Panc1 (cell line): ENCODE measurements at regions not wholly inside any gene's neighbourhood (a gene's known extent, or its start where the extent isn't known, plus 50 kb on each side); places are given as distances from the start of the nearest gene placed in this dataset.

ENCODE experiments used
- ATAC-seq: fragments of 200-7000 bp; cut with Tn5 transposase; 2 replicates; pipeline ENCODE4 v1.9.1; 2020; ENCODE audit warnings: mild to moderate bottlenecking, moderate library complexity
- BruUV-seq: library from RNA; stranded (reverse); fragments of 400-500 nt; replicated peaks from 2 replicates; lab custom pipeline; 2021; lab: Mats Ljungman, UMichigan
- CTCF ChIA-PET: fragments of 300-600 bp; sonication (Branson Sonifier 250); formaldehyde crosslinking; loops from one replicate; lab custom pipeline; 2022; ENCODE audit warnings: antibody characterized with exemption; lab: Charles Lee
- POLR2A ChIA-PET: fragments of 300-600 bp; sonication (Branson Sonifier 250); formaldehyde crosslinking; loops from one replicate; lab custom pipeline; 2022; ENCODE audit warnings: antibody characterized with exemption; lab: Charles Lee
- DNase-seq: peaks from one replicate; pipeline ENCODE4 v3.0.0-alpha.2; 2010; ENCODE audit warnings: low read depth, low spot score
- H3K27ac ChIP-seq: 2 replicates; pipeline ENCODE4 v1.5.1; 2011; ENCODE audit warnings: mild to moderate bottlenecking, low read length, inconsistent platforms
- H3K27me3 ChIP-seq: fragments of 200-500 bp; sonication (Bioruptor generic); 2 replicates; pipeline ENCODE4 v1.6.0; 2014; ENCODE audit warnings: low read length, inconsistent platforms; ENCODE audit not compliant: control insufficient read depth, insufficient read depth
- H3K36me3 ChIP-seq: fragments of 200-500 bp; sonication (Bioruptor generic); 2 replicates; pipeline ENCODE4 v1.5.1; 2014; ENCODE audit warnings: inconsistent platforms, mild to moderate bottlenecking, low read length, moderate library complexity; ENCODE audit not compliant: control insufficient read depth, insufficient read depth
- H3K4me1 ChIP-seq: 2 replicates; pipeline ENCODE4 v1.5.1; 2011; ENCODE audit warnings: inconsistent platforms, mild to moderate bottlenecking, low read length, moderate library complexity; ENCODE audit not compliant: control insufficient read depth, insufficient read depth
- H3K4me3 ChIP-seq, 2 experiments: 2 replicates each; pipeline ENCODE4 v1.5.1; 2011 to 2012; ENCODE audit warnings: low read depth in 2 of 2, low read length in 2 of 2, mild to moderate bottlenecking in 2 of 2, inconsistent platforms in 1 of 2, moderate library complexity in 1 of 2
- H3K9me3 ChIP-seq: fragments of 200-500 bp; sonication (Bioruptor generic); 2 replicates; pipeline ENCODE4 v1.5.1; 2014; ENCODE audit warnings: low read depth, mild to moderate bottlenecking, inconsistent platforms, low read length, moderate library complexity; ENCODE audit not compliant: control insufficient read depth, insufficient read depth
- POLR2AphosphoS5 ChIP-seq: IDR thresholded peaks from 2 replicates; pipeline ENCODE4 v1.6.1; 2012; ENCODE audit warnings: mild to moderate bottlenecking, low read depth, low read length, moderate library complexity
- SIN3A ChIP-seq: IDR thresholded peaks from 2 replicates; pipeline ENCODE4 v1.6.1; 2012; ENCODE audit warnings: low read depth, mild to moderate bottlenecking, low read length, moderate library complexity, borderline replicate concordance; ENCODE audit not compliant: insufficient read depth
- TCF7L2 ChIP-seq: IDR thresholded peaks from 2 replicates; pipeline ENCODE4 v1.6.1; 2011; ENCODE audit warnings: mild to moderate bottlenecking, low read depth, low read length, inconsistent platforms
- in situ Hi-C: cut with HindIII; loops from 2 replicates; pipeline ENCODE4 v1.10.0; 2016; ENCODE audit warnings: low sequenced_read_pairs, low pct_unique_long_range_greater_than_20kb
- intact Hi-C: fragments of 100-400 bp; cut with micrococcal nuclease; formaldehyde crosslinking; loops from one replicate; pipeline ENCODE4 v1.10.0; 2022; ENCODE audit not compliant: unreplicated experiment
- TF ChIP-seq, protein P1 (sequence below): fragments of 450-650 bp; IDR thresholded peaks from 2 replicates; pipeline ENCODE4 v1.5.1; 2017; ENCODE audit warnings: mild to moderate bottlenecking
- TF ChIP-seq, protein P2 (sequence below), 2 experiments: IDR thresholded peaks; 2 replicates each; pipeline ENCODE4 v1.6.1; 2011 to 2012; ENCODE audit warnings: low read depth in 2 of 2, control low read depth in 1 of 2, low read length in 1 of 2, mild to moderate bottlenecking in 1 of 2, moderate library complexity in 1 of 2; ENCODE audit not compliant: insufficient read depth in 1 of 2

DNA sequence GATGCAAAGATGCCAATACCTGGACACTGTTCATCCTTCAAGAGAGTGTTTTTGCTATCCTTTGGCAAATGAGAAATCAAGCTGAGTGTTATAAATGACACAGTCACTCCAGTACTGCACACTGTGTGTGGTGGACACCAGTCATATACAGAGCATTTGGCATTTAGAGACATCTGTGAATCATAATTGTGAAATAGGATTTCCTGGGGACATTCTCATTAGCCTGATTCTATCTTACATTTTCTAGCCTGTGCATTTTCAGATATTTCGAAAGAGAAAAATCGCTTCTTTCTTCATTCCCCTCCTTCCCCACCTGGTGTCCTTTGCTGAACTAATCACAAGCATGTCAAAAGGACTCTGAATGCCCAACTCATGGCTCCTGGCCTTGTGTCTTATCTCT is 781.0 kb upstream of the ARGLU1 start:
- intact Hi-C loops (no loop called here), in situ Hi-C loops (no loop called here)
- BruUV-seq = no TSS peak
- ATAC-seq (no peak), DNase-seq (no peak)
- no peaks in the 10 kb centered on the region for H3K9me3 ChIP-seq
- TF ChIP-seq, protein P1, sequence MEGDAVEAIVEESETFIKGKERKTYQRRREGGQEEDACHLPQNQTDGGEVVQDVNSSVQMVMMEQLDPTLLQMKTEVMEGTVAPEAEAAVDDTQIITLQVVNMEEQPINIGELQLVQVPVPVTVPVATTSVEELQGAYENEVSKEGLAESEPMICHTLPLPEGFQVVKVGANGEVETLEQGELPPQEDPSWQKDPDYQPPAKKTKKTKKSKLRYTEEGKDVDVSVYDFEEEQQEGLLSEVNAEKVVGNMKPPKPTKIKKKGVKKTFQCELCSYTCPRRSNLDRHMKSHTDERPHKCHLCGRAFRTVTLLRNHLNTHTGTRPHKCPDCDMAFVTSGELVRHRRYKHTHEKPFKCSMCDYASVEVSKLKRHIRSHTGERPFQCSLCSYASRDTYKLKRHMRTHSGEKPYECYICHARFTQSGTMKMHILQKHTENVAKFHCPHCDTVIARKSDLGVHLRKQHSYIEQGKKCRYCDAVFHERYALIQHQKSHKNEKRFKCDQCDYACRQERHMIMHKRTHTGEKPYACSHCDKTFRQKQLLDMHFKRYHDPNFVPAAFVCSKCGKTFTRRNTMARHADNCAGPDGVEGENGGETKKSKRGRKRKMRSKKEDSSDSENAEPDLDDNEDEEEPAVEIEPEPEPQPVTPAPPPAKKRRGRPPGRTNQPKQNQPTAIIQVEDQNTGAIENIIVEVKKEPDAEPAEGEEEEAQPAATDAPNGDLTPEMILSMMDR = no peak
- TF ChIP-seq POLR2AphosphoS5 (no peak), TCF7L2 (no peak), SIN3A (no peak)
- TF ChIP-seq, protein P2, sequence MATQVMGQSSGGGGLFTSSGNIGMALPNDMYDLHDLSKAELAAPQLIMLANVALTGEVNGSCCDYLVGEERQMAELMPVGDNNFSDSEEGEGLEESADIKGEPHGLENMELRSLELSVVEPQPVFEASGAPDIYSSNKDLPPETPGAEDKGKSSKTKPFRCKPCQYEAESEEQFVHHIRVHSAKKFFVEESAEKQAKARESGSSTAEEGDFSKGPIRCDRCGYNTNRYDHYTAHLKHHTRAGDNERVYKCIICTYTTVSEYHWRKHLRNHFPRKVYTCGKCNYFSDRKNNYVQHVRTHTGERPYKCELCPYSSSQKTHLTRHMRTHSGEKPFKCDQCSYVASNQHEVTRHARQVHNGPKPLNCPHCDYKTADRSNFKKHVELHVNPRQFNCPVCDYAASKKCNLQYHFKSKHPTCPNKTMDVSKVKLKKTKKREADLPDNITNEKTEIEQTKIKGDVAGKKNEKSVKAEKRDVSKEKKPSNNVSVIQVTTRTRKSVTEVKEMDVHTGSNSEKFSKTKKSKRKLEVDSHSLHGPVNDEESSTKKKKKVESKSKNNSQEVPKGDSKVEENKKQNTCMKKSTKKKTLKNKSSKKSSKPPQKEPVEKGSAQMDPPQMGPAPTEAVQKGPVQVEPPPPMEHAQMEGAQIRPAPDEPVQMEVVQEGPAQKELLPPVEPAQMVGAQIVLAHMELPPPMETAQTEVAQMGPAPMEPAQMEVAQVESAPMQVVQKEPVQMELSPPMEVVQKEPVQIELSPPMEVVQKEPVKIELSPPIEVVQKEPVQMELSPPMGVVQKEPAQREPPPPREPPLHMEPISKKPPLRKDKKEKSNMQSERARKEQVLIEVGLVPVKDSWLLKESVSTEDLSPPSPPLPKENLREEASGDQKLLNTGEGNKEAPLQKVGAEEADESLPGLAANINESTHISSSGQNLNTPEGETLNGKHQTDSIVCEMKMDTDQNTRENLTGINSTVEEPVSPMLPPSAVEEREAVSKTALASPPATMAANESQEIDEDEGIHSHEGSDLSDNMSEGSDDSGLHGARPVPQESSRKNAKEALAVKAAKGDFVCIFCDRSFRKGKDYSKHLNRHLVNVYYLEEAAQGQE (IDR thresholded peaks at IDR 0.05; ENCODE audit: insufficient read depth in 1 of 2, low read depth in 2 of 2, low read length in 1 of 2) = no peak
- H3K4me3 ChIP-seq = no peak overlapping the region
- H3K27ac ChIP-seq = no peak overlapping the region
- ChIA-PET POLR2A (no interaction called here), CTCF (no interaction called here)
- no peaks in the 10 kb centered on the region for H3K36me3 ChIP-seq
- no peaks in the 10 kb centered on the region for H3K4me1 ChIP-seq
- H3K27me3 ChIP-seq = no peaks in the 10 kb centered on the region

DNA sequence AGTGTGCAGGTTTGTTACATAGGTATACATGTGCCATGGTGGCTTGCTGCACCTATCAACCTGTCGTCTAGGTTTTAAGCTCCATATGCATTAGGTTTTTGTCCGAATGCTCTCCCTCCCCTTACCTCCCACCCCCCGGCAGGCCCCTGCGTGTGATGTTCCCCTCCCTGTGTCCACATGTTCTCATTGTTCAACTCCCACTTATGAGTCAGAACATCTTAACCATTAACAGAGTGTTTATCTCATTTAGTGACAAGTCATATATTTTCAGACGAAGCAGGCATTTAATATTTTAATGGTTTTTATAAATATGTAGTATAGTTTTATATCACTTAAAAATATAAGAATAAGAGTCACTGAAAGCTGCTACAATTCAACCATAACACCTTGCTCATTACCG is 780.5 kb upstream of the ARGLU1 start:
- ATAC-seq (no peak), DNase-seq (no peak)
- Histone ChIP-seq H3K27me3 (no peaks in the 10 kb centered on the region), H3K27ac (no peak overlapping the region), H3K9me3 (no peaks in the 10 kb centered on the region), H3K4me1 (no peaks in the 10 kb centered on the region), H3K36me3 (no peaks in the 10 kb centered on the region), H3K4me3 (no peak overlapping the region)
- ChIA-PET CTCF (no interaction called here), POLR2A (no interaction called here)
- no TSS peak for BruUV-seq
- intact Hi-C loops (no loop called here), in situ Hi-C loops (no loop called here)
- TF ChIP-seq, protein P2 (IDR thresholded peaks at IDR 0.05; ENCODE audit: insufficient read depth in 1 of 2, low read depth in 2 of 2, low read length in 1 of 2) = no peak
- TF ChIP-seq SIN3A (no peak), TCF7L2 (no peak), POLR2AphosphoS5 (no peak)
- TF ChIP-seq, protein P1 = no peak
